ENCODE measurements at regions not wholly inside any gene's neighbourhood (a gene's known extent, or its start where the extent isn't known, plus 50 kb on each side); places are given as distances from the start of the nearest gene placed in this dataset.

DNA sequence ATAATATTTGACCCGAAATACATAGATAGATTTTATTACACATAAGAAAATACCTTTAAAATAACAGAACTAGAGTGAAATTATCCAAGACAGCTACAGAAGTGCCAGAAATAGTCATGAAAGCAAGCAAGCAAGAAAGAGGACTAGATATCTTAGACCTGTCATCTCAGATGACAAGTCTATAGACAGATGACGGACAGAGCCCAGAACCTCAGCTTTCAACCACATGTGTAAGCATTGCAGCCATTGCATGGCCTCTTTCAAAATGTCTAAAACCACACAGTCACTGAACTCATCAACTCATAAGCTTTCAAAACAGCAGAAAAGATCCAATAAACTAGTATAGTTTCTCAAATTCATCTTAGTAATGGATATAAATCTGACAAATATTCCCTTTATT lies 59.8 kb upstream of the FHIT start:
- DNase-seq: no peak

DNA sequence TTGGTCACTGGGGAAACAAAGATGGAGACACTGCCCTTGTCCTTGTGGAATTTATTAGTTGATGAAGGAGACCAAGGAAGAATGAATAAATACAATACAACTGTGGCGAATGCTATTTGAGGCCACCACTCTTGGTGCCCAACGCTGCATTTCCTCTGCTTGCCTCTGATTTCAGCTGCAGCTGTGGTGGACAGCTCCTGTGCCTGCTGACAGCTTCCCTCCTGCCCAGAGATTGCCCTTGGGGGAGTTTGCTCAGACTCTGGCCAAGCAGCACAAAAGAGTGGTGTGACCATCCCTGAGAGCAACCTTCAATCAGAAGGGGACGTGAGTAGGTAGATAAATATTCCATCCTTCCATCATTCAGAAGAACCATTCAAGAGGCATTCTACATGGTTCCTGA lies 64.6 kb upstream of the FHIT start:
- no peak for DNase-seq

DNA sequence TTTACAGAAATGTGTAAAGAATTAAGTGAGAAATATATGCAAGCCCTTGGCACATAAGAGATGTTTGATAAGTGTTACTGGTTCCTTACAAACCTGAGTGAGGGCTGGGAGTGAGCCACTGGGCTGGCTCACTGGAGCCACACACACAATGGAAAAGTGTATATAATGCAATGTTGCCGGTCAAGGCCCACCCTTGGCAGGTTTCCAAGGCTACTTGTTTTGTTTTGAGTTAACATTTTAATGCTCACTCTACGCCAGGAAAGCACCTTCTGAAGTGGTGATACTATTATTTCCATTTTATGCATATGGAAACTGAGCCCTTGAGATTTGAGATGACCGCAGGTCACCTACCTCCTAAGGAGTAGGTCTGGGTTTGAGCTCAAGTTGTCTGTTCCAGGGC lies 71.8 kb upstream of the FHIT start:
- no peak for DNase-seq

DNA sequence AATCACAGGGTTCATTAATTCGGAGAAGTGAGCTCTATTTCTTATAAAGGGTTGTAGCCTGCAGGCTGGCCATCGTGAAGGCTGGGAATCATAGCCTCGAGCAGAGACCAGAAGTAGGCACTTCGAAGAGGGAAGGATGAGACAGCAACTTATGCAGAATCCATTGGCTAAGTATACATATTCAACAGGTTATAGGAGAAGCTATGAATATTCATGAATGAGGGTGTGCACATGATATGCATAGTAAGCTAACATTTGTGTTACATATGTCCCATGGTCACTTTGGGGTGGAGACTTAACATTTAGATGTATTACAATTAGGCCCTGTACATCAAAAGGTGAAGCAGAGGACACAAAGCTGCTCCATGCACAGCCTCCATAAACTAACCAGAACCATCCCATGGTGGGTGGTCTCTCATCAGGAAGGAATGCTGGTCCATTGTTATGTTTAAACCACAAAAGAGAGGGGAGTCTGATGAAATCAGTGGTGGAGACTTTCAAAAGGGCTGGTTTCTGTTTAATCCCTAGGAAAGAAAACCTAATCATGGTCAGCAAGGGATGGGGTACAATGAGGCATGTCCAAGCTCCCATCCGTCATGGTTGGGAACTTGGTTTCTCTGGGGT lies 80.8 kb upstream of the FHIT start:
- no peak for DNase-seq

DNA sequence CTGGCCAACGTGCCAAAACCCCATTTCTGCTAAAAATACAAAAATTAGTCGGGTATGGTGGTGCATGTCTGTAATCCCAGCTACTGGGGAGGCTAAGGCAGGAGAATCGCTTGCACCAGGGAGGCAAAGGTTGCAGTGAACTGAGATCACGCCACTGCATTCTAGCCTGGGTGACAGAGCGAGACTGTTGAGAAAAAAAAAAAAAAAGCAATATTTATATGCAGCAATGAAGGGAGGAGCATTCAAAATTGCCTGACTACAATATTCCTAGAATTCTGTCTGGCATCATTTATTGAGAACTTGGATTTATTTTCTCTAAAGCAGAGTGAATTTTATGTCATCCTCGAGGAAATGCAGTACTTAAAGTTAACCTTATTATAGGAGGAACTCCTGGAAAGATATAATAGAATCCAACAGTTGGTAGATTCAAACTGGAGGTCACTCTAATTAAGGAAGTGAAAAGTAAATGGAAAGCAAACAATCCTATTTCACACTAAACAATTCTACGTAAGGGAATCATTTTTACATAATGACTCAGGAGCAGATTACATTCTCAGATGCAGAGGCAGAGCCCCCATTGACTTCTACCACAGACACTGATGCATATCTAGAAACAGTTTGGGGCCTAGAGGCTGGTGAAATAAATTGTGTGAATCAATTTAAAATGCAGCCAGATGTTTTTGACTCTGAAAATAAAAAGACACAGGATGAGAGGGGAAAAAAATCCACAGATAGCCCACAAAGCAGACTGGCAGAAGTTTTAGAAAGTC lies 82.1 kb upstream of the FHIT start:
- DNase-seq: no peak

DNA sequence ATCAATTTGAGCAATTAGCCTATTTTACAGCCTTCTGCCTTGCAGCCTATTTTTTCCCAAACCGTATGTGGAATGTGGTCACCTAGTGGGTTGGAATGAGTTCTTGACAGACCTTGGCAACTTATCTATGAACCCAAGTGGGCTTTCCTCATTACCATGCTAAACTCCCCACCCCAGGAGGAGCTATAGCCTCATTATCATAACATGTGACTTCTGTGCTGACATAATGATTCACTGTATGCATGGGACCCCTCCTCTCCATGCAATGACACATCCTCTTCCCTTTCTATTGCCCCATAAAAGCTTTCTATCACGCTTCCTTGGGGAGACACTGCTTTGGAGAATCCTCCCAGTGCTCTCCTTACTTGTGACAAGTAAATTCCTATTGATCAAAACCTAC lies 83.5 kb upstream of the FHIT start:
- no peak for DNase-seq

DNA sequence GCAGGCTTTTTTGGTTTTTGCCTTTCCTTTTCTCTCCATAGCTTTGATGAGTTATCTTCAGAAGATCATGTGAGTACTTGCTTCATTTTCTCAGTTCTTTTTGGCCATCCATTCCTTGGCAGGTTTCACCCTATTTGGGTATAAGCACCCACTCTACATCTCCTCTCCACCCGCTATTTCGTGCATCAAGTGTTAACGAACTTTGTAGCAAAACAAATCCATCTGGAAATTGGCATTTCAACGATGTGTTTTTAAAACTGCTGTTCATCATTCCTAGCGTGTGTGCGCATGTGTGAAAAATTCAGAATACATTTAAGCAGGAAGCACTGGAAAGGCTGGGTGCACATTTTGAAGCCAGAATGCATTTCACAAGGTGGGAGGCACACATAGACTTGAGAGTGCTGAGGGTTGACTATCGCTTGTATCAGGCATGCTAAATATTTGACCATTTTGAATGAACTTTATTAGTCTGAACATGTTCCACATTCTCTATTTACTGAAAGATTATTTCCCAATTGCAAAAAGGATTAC lies 89.7 kb upstream of the FHIT start:
- no peak for DNase-seq

DNA sequence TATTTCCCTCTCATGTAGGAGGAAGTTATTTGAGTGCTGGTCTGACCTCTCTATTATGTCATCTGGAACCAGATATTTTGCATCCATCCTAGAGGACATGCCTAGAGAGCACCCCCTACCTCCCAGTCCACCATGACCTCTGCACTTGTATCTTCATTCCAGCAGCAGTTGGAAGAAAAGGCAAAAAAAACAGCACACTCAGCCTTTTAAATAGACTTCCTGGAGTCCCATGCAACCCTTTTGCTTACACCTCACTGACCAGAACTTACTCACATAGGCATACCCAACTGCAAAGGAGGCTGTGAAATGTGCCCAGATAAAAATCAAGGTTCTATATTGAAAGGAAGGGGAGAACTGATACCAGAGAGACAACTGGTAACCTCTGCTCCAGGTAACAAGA lies 92.3 kb upstream of the FHIT start:
- no peak for DNase-seq

DNA sequence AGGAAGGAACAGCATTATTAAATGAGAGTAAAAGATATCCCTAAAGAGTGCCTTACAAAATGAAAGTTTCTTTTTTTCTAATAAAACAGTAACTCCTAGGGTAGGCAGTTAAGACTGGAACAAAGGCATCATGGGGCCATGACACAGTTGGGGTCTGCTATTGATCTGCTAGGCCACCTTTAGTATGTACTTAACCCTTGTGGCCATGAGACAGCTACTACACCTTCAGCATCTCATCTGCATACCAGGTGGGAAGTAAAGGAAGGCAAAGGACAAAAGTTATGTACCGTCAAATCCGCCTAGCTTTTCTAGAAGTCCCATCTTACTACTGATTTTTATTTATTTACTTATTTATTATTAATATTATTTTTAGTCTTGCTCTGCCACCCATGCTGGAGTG lies 93.8 kb upstream of the FHIT start:
- no peak for DNase-seq

DNA sequence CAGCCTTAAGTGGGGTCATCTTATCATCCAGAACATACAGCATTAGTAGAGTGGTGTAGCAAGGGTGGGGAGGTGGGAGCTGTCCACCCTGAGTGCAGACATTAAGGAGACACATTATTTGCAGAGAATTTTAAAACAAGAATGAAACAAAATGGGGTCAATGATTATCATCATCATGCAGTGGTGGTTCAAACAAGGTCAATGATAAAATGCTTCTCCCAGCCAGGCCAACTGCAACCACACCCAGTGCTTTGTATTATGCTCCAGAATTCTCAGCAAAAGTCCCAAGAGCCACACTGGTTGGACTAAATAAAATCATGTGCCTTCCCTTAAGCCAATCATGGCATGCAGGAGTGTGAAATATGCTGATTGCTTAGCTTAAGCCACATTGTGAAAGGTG lies 96.7 kb upstream of the FHIT start:
- DNase-seq: no peak

DNA sequence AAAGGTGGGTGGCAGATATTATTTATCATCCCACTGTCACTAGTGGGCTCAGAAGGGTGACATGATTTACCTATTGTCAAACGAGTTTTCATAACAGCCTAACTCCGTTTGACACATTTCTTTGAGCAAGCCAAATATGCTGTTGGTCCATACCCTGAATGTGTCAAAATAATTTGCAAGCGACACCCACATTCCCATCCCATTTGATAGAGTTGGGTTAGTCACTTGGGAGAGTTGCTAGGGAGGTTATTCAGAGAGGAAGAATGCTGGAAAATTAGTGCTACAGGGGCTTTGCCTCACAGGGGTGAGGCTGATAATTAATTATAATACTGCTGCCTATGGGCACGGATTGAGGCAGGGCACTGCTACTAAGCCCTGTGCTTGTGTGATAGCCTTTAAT lies 98.5 kb upstream of the FHIT start:
- no peak for DNase-seq

DNA sequence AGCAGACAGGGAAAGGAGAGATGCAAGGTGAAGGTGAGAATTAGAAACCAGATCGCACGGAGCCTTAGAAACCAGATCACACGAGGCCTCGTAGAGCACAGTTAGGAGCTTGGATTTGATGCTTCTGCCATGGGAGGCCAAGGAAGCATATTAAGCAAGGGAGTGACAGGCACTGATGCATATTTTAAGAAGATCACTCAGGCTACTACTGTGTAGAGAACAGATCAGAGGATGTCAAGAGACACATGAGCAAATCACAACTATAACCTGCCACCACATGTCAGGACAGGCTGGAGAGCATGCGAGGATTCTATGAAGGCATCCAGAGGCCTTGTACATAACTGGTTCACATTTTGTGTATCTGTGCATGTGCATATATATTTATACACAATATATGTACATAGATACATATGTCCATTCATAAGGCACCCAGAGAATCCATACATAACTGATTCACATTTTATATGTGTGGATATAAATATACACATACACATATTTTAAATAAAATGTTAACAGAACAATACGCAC lies 99.6 kb upstream of the FHIT start:
- no peak for DNase-seq

DNA sequence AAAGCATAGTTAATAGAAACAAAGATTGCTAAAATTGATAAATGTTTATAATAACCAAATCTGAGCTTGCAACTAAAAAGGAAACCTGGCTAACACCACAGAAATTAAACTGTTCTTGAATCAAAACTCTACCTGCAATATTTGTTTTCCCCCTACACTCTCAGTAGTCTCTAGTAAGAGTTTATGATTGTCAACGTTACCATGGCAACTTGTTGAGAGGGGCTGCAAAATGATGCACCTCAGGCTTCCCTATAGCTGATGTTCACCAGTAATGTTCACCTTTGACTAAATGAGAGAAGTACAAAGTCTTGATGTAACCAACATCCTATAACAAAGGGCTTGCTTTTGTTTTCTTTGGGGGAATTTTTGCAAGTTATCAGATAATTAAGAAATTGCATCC lies 101.1 kb upstream of the FHIT start:
- no peak for DNase-seq

DNA sequence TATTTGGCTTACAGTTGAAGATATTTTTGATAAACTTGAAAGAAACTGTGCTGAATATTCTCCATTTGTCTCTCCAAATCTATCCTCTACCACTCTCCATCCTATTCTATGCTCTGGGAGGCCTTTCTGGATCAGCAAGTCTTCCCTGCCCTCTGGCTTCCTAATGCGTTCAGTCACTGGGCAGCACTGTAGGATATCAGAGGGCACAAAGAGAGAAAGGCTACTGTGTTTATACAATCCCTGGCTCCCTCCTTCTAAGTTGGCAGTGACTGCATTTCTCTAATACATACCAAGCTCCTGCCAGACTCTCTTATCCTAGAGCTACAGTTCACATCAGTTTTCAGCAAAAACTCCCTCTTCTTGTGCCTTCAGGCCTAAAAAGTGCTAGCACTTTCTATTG lies 102.1 kb upstream of the FHIT start:
- no peak for DNase-seq

DNA sequence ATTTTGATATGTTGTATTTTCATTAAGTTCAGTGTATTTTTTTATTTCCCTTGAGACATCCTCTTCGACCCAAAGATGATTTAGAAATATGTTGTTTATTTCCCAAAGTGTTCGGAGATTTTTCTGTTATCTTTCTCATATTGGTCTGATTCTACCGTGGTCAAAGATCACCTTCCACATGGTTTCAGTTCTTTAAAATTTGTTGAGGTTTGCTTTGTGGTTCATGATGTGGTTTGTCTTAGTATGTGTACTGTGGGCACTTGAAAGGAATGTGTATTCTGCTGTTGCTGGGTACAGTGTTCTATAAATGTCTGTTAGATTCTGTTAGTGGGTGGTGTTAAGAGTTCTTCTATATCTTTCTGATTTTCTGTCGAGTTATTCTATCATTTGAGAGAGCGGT lies 103.4 kb upstream of the FHIT start:
- no peak for DNase-seq

DNA sequence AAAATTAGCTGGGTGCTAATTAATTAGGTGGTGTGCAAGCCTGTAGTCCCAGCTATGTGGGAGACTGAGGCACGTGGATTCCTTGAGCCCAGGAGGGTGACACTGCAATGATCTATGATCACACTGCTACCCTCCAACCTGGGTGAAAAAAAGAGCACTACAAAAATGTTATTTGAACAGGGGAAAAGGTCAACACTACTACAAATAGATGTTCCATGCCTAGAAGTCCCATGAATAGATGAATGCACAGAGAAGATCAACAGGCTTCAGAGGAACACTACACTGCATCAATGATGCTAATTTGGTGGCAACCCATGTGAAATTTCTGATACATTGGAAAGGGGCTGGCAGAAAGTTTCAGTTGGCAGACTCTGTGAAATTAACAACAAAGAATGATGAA lies 105.4 kb upstream of the FHIT start:
- DNase-seq: no peak

DNA sequence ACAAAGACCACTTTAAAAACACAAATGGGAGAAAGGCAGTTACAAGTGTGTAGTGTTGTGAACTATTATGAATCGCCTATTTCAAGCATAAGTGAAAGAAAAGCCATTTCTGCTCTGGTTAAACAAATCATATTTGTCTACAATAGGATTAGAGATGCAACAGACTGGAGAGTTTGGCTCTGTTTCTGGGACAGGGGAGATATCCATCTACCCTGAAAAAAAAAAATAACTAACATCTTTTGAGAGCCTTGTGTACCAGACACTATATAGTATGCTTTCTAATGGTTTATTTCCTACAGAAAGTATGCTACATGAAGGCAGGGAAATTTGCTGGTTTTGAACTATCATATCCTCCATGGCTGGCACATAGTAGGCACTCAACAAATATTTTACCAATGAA lies 106.7 kb upstream of the FHIT start:
- DNase-seq: no peak

DNA sequence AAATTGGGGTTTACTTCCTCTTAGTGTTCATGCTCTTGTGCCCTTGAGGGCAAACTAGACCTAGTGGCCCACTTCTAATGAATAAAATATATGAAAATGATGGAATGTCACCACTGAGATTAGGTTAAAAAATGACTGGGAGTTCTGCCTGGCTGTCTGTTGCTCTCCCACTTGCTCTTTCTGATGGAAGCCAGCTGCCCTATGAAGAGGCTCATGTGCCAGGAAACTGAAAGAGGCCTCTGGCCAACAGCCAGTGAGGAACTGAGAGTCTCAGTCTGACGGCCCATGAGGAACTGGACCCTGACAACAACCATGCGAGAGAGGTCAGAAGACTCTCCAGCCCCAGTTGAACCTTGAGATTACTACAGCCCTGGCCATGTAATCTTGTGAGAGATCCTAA lies 107.1 kb upstream of the FHIT start:
- DNase-seq: no peak

DNA sequence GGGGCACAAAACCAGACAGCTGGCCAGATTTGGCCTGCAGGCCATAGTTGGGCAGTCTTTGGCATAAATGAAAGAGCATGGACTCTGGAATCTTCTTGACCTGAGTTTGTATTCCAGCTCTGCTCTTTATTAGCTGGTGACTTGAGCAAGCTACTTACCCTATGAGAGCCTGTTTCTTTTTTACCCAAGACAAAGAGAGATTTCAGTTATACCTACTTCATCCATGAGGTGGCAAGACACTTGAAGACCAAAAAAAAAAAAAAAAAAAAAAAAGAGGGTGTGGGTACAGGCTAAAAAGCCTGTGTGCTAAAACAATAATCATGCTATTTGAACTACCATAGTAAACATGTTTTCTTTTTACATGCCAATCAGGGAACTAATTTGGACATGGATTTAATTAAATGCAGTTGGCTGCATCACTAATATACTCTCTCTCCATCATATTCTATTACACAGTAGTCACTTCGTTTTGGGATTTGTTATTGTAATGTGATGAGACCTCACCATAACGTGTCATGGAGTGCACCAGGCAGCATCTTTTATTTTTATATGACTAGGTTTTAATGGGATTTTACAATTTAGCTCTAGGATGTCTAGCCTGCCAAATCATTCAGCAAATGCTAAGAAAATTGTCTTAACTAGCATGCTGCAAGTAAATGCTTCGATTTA lies 109.2 kb upstream of the FHIT start:
- DNase-seq: no peak

DNA sequence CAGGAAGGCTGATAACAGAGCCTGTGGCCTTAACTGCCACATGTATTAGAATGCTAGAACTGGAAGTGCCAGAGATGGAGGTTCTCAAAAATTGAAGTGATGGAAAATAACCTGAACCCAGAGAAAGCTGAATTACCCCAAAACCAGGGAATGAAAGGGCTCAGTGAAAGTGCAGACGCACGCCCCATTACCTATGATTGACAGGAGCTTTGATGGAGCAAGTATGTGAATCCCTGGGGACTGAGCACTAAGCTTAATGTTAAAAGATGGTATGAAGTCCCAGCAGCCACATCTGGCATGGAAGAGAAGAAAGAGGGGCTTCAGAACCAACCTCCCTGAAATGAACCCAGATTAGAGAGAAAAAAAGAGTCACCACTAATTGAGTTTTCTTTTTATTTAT lies 118.4 kb upstream of the FHIT start:
- DNase-seq: no peak

DNA sequence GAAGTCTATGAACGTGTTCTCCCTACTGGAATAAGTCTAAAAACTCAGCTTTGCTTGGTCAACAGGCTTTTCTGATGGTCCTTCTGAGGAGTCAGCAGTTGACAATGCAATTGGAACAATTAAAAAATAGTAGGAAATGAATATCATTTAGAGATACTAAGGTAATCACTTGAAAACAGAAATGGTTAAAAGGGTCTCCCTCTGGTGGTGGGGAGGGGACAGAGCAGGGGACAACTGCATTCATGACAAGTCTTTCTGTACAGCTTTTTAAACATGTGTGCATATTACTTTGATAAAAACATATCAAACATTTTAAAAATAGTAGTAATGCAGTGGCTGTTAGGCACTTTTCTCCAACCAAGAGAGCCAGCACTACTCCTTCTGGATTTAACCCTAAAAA lies 119.9 kb upstream of the FHIT start:
- peak; percentile 1 for DNase-seq

DNA sequence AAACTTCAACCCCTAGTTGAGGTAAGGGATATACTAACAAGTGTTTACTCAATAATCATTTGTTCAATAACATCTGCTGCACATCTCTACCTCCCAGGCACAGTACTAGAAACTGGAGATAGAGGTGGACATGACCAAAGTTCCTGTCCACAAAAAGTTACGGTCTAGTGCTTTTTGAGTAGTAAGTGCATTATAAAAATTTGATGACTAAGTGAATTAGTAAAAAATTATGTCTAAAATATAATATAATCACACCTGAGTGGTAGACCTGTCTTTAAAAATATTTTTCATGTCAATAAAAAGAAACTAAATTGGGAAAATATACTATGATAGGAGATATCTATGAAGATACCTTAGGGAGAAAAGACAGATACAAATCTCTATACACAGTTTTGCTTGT lies 121.5 kb upstream of the FHIT start:
- DNase-seq: no peak

DNA sequence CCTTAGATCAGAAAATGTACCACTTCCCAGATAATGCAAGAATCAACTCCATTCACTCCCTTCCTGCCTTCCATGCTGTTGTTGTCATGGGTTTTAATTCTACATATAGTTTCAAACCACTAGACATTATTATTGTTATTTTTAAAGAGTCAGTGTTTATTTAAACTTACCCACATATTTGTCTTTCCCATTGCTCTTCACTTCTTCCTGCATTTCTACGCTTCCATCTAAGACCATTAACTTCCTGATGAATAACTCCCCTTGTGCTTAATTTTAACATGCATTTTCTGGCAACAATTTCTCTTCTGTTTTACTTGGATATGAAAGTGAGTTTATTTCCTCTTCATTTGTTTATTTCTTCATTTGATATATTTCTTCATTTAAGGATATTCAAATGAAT lies 127.1 kb upstream of the FHIT start:
- no peak for DNase-seq

DNA sequence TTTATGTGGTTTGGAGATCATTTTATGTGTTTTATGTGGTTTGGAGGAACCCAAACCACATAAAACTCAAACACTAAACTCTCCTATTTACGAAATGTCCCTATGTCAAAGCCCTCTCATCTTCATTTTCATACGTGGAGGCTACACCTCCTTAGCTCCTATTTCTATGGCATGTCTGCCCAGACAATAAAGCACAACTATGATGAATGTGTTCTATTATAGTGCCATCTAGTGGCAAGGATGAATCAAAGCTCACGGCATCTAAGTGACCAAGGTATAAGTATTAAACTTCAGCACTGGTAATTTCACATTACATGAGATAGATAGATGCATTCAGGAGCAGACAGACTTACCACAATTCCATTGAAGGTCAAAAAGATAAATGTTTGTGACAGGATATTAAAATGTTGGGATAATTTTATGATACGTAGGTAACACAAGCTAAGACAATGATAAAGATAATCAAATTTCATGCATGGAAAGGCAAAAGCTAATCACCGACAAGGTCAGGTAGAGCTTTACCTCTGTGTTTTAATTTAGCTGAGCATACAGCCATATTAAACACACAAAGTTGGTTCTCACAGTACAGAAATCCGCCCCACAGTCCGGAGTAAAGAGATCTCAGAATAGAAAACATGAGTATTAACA lies 130.6 kb upstream of the FHIT start:
- peak; percentile 23 for DNase-seq

Data from EL (cell line).